BJ (cell line): ENCODE measurements at regions not wholly inside any gene's neighbourhood (a gene's known extent, or its start where the extent isn't known, plus 50 kb on each side); places are given as distances from the start of the nearest gene placed in this dataset.

Experiments
- CTCF ChIA-PET: fragments of 350-600 bp; formaldehyde crosslinking; extraction: SDS; loops from one replicate; lab custom pipeline; 2021; ENCODE audit warnings: antibody characterized with exemption, inconsistent platforms; lab: Yijun Ruan, JAX
- POLR2A ChIA-PET: fragments of 300-600 bp; sonication (Branson Sonifier 250); formaldehyde crosslinking; extraction: SDS; loops from one replicate; lab custom pipeline; 2021; ENCODE audit warnings: antibody characterized with exemption; lab: Charles Lee
- DNase-seq: peaks from one replicate; pipeline ENCODE4 v3.0.0-alpha.2; 2011; ENCODE audit warnings: low read depth
- H3K27me3 ChIP-seq: 2 replicates; pipeline ENCODE4 v1.6.0; 2011; ENCODE audit warnings: low read length; ENCODE audit not compliant: control insufficient read depth, insufficient read depth
- H3K36me3 ChIP-seq: 2 replicates; pipeline ENCODE4 v1.5.1; 2011; ENCODE audit warnings: low read length; ENCODE audit not compliant: control insufficient read depth, insufficient read depth
- H3K4me3 ChIP-seq: 2 replicates; pipeline ENCODE4 v1.5.1; 2011; ENCODE audit warnings: low read depth, mild to moderate bottlenecking, control low read depth, low read length
- CTCF ChIP-seq: IDR thresholded peaks from 2 replicates; pipeline ENCODE4 v1.5.1; 2011; ENCODE audit warnings: low read depth, mild to moderate bottlenecking, control low read depth, inconsistent platforms, low read length, moderate library complexity; ENCODE audit not compliant: insufficient read depth

GRCh38 chr5:17912794-17913193 lies 278.5 kb downstream of the TAF11L14 start:
- no peak for TF ChIP-seq CTCF
- Histone ChIP-seq H3K27me3 (no peaks in the 10 kb centered on the region), H3K4me3 (no peak overlapping the region), H3K36me3 (no peaks in the 10 kb centered on the region)
- POLR2A ChIA-PET: no interaction called here
- no peak for DNase-seq
- CTCF ChIA-PET: no interaction called here

- no peaks in the 10 kb centered on the region for H3K36me3 ChIP-seq
- DNase-seq: no peak
- CTCF ChIA-PET: interaction anchor here (1.2 kb wide), 1 partner anchor 123 kb away, joined by 4 read pairs; no protein-coding TSS in a partner anchor
- POLR2A ChIA-PET: no interaction called here
- no peak overlapping the region for H3K4me3 ChIP-seq
- no peaks in the 10 kb centered on the region for H3K27me3 ChIP-seq
- no peak for TF ChIP-seq CTCF
Observed at GRCh38 chr5:17916446-17916845, 282.2 kb downstream of the TAF11L14 start.

DNA sequence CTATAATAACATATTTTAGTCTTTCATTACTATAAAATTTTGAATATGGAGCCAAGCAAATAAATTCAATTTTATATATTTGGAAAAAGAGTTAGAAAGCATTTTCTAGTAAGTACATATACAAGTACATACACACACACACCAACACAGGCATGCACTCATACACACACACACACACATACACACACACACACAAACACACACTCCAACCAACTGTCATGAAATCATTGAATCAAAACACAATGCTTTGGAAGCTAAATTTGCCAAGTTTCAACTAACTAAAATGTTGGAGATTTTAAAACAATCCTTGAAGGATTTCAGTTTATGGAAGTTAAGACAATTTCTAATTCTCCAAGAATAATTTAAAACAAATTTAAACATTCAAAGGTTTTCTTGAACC lies 283.2 kb downstream of the TAF11L14 start:
- ChIA-PET POLR2A (no interaction called here), CTCF (interaction anchor here (1.2 kb wide), 1 partner anchor 124 kb away, joined by 4 read pairs; no protein-coding TSS in a partner anchor)
- H3K36me3 ChIP-seq: no peaks in the 10 kb centered on the region
- H3K4me3 ChIP-seq: no peak overlapping the region
- H3K27me3 ChIP-seq: no peaks in the 10 kb centered on the region
- no peak for DNase-seq
- no peak for TF ChIP-seq CTCF

GRCh38 chr5:17918373-17919104 lies 284.3 kb downstream of the TAF11L14 start:
- no peaks in the 10 kb centered on the region for H3K36me3 ChIP-seq
- DNase-seq: no peak
- POLR2A ChIA-PET: no interaction called here
- no peaks in the 10 kb centered on the region for H3K27me3 ChIP-seq
- no peak overlapping the region for H3K4me3 ChIP-seq
- TF ChIP-seq CTCF: no peak
- CTCF ChIA-PET: no interaction called here

- Histone ChIP-seq H3K36me3 (no peaks in the 10 kb centered on the region), H3K4me3 (no peak overlapping the region), H3K27me3 (no peaks in the 10 kb centered on the region)
- DNase-seq: no peak
- POLR2A ChIA-PET: no interaction called here
- no peak for TF ChIP-seq CTCF
- CTCF ChIA-PET: interaction anchor here (0.6 kb wide), 1 partner anchor 322 kb away, joined by 4 read pairs; no protein-coding TSS in a partner anchor
Observed at GRCh38 chr5:17925276-17925675, 291.0 kb downstream of the TAF11L14 start.
